Lung (tissue), 11 donors: ENCODE measurements at regions not wholly inside any gene's neighbourhood (a gene's known extent, or its start where the extent isn't known, plus 50 kb on each side); places are given as distances from the start of the nearest gene placed in this dataset.

ENCODE experiments used
- ATAC-seq: fragments of 200-7000 bp; cut with Tn5 transposase; one replicate; pipeline ENCODE4 v1.9.1; 2020; ENCODE audit warnings: moderate number of reproducible peaks; ENCODE audit not compliant: insufficient read depth, low FRiP score
- DNase-seq, 3 donors: peaks; one replicate each; pipeline ENCODE4 v3.0.0-alpha.2; 2013 to 2017
- H3K27ac ChIP-seq, 2 donors: one replicate each; pipeline ENCODE4 v1.5.1; 2013; ENCODE audit warnings: mild to moderate bottlenecking in 2 of 2, moderate library complexity in 2 of 2, control low read depth in 1 of 2, inconsistent platforms in 1 of 2, low read depth in 1 of 2, low read length in 1 of 2
- H3K27me3 ChIP-seq, 3 donors: one replicate each; pipeline ENCODE4 v1.5.1; 2013; ENCODE audit warnings: low read length in 2 of 3; ENCODE audit not compliant: control insufficient read depth in 3 of 3, insufficient read depth in 3 of 3
- H3K36me3 ChIP-seq, 4 donors: one replicate each; pipeline ENCODE4 v1.5.1; 2013; ENCODE audit warnings: low read length in 4 of 4, mild to moderate bottlenecking in 1 of 4, moderate library complexity in 1 of 4; ENCODE audit not compliant: control insufficient read depth in 4 of 4, insufficient read depth in 4 of 4
- H3K4me1 ChIP-seq, 5 donors: one replicate each; pipeline ENCODE4 v1.5.1; 2013; ENCODE audit warnings: low read length in 5 of 5, mild to moderate bottlenecking in 2 of 5, moderate library complexity in 1 of 5; ENCODE audit not compliant: control insufficient read depth in 5 of 5, insufficient read depth in 5 of 5
- H3K4me3 ChIP-seq: one replicate; pipeline ENCODE4 v1.5.1; 2013; ENCODE audit warnings: mild to moderate bottlenecking, control low read depth, moderate library complexity
- H3K9ac ChIP-seq, 2 donors: one replicate each; pipeline ENCODE4 v1.5.1; 2013; ENCODE audit warnings: low read length in 2 of 2, control low read depth in 1 of 2; ENCODE audit not compliant: insufficient read depth in 1 of 2
- H3K9me3 ChIP-seq, 4 donors: one replicate each; pipeline ENCODE4 v1.5.1; 2013; ENCODE audit warnings: low read length in 3 of 4, mild to moderate bottlenecking in 1 of 4, moderate library complexity in 1 of 4; ENCODE audit not compliant: control insufficient read depth in 4 of 4, insufficient read depth in 3 of 4
- WGBS, 2 donors: extraction: QIAGEN DNeasy Blood & Tissue Kit; methylation state at CpG; one replicate each; pipeline ENCODE4 v1.1.7; 2013; 5-methylcytosine and 5-hydroxymethylcytosine counted together
- TF ChIP-seq, protein P1 (sequence below): IDR thresholded peaks from 2 replicates; pipeline ENCODE4 v1.5.1; 2012; ENCODE audit warnings: mild to moderate bottlenecking; ENCODE audit errors: control extremely low read depth, extremely low read depth
- donor health status: control.
- donor health status: control.
- donor health status: Bipolar disorder and iron deficiency.
- donor health status: healthy.
- donor health status: DM: yes; HTN: yes; CAD: no.

GRCh38 chr19:28898249-28898648 is 314.7 kb downstream of the UQCRFS1 start:
- 68 to 86% methylated on average over 5 of the region's 5 CpGs for WGBS, 2 donors
- no peak overlapping the region for H3K9ac ChIP-seq
- H3K27ac ChIP-seq = no peak overlapping the region
- DNase-seq (no peak), ATAC-seq (no peak)
- no peaks in the 10 kb centered on the region for H3K4me1 ChIP-seq
- no peaks in the 10 kb centered on the region for H3K27me3 ChIP-seq
- no peak overlapping the region for H3K4me3 ChIP-seq
- H3K36me3 ChIP-seq = no peaks in the 10 kb centered on the region
- no peaks in the 10 kb centered on the region for H3K9me3 ChIP-seq
- TF ChIP-seq, protein P1, sequence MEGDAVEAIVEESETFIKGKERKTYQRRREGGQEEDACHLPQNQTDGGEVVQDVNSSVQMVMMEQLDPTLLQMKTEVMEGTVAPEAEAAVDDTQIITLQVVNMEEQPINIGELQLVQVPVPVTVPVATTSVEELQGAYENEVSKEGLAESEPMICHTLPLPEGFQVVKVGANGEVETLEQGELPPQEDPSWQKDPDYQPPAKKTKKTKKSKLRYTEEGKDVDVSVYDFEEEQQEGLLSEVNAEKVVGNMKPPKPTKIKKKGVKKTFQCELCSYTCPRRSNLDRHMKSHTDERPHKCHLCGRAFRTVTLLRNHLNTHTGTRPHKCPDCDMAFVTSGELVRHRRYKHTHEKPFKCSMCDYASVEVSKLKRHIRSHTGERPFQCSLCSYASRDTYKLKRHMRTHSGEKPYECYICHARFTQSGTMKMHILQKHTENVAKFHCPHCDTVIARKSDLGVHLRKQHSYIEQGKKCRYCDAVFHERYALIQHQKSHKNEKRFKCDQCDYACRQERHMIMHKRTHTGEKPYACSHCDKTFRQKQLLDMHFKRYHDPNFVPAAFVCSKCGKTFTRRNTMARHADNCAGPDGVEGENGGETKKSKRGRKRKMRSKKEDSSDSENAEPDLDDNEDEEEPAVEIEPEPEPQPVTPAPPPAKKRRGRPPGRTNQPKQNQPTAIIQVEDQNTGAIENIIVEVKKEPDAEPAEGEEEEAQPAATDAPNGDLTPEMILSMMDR = no peak

GRCh38 chr19:28889941-28890670 is 322.8 kb downstream of the UQCRFS1 start:
- H3K4me1 ChIP-seq = no peaks in the 10 kb centered on the region
- H3K36me3 ChIP-seq = no peaks in the 10 kb centered on the region
- DNase-seq = no peak
- no peak overlapping the region for H3K9ac ChIP-seq
- TF ChIP-seq, protein P1 = no peak
- 74 to 80% methylated on average over 14 of the region's 14 CpGs for WGBS, 2 donors
- no peak overlapping the region for H3K27ac ChIP-seq
- peaks cover 3 to 6% (median 4%) of the 10 kb centered on the region in 3 donors for H3K27me3 ChIP-seq
- H3K9me3 ChIP-seq = no peaks in the 10 kb centered on the region
- ATAC-seq = no peak
- no peak overlapping the region for H3K4me3 ChIP-seq

- Histone ChIP-seq H3K27me3 (peaks cover 3 to 6% (median 4%) of the 10 kb centered on the region in 3 donors), H3K27ac (no peak overlapping the region), H3K9me3 (peaks cover 0 to 2% (median 0%) of the 10 kb centered on the region in 4 donors), H3K4me1 (no peaks in the 10 kb centered on the region), H3K9ac (no peak overlapping the region), H3K4me3 (no peak overlapping the region), H3K36me3 (no peaks in the 10 kb centered on the region)
- ATAC-seq = no peak
- 62 to 74% methylated on average over 14 of the region's 14 CpGs for WGBS, 2 donors
- TF ChIP-seq, protein P1 = no peak
- DNase-seq = no peak
Measured at GRCh38 chr19:28887920-28888618, 324.9 kb downstream of the UQCRFS1 start.
